ENCODE measurements at regions not wholly inside any gene's neighbourhood (a gene's known extent, or its start where the extent isn't known, plus 50 kb on each side); places are given as distances from the start of the nearest gene placed in this dataset.

DNA sequence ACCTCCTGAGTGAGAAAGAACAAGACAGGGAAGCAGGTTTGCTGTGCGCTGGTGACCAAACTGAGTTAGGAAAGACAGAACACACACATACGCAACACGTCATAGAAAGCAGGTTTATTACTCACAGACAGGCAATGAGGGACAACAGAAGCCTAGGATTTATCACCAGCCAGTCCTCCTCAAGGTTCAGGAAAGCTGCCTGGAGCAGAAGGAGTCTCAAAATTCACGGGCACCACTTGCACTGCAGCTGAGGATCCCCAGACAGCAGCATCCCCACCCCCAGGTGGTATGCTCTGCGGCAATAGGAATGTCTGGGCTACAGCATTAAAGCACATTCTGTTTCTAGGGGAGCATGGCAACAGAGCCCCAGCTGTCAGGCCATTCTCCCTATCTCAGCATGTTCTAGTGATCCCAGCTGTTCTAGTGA, 284.4 kb upstream of the RGPD4 start:
- Histone ChIP-seq H4K5ac (ENCODE audit: insufficient read length, low read depth, low read length) (no peak overlapping the region), H2BK5ac (ENCODE audit: insufficient read length, low read length) (no peak overlapping the region), H3K56ac (ENCODE audit: insufficient read length, low read depth, low read length) (no peak overlapping the region), H3K9me3 (ENCODE audit: control insufficient read depth, low read depth, low read length) (no peaks in the 10 kb centered on the region), H3K4ac (ENCODE audit: low read depth, low read length) (no peak overlapping the region), H2BK120ac (ENCODE audit: low read depth, low read length, poor library complexity, severe bottlenecking) (no peak overlapping the region), H2AK5ac (ENCODE audit: insufficient read length, low read length) (no peak overlapping the region), H3K27me3 (ENCODE audit: insufficient read depth, low read length) (no peaks in the 10 kb centered on the region), H3K14ac (ENCODE audit: insufficient read depth, low read length) (no peak overlapping the region), H3K79me2 (ENCODE audit: insufficient read depth, low read length) (no peaks in the 10 kb centered on the region), H2BK12ac (ENCODE audit: insufficient read length, low read depth, low read length) (no peak overlapping the region), H3K23me2 (ENCODE audit: insufficient read length, low read depth, low read length, poor library complexity, severe bottlenecking) (no peaks in the 10 kb centered on the region), H3K23ac (ENCODE audit: insufficient read length, low read depth, low read length) (no peak overlapping the region), H3K79me1 (ENCODE audit: insufficient read depth, low read depth, low read length, poor library complexity, severe bottlenecking) (no peaks in the 10 kb centered on the region), H4K91ac (ENCODE audit: insufficient read length, low read depth, low read length) (no peak overlapping the region), H2BK15ac (ENCODE audit: low read depth, low read length) (no peak overlapping the region), H3K27ac (ENCODE audit: insufficient read length, low read depth, low read length) (no peak overlapping the region), H4K8ac (replicated peaks; ENCODE audit: insufficient read length, low read depth, low read length) (no peak overlapping the region), H4K20me1 (ENCODE audit: control insufficient read depth, insufficient read depth, insufficient read length) (no peaks in the 10 kb centered on the region), H3K4me2 (ENCODE audit: insufficient read depth, insufficient read length, low read length) (no peak overlapping the region), H3T11ph (ENCODE audit: low read length) (no peak overlapping the region), H3K18ac (ENCODE audit: insufficient read length, low read depth, low read length) (no peak overlapping the region), H3K4me1 (ENCODE audit: insufficient read depth, low read length) (no peaks in the 10 kb centered on the region; the same call in 1 of the 2 replicates), H3K9ac (ENCODE audit: extremely low read depth, insufficient read length, low read length) (no peak overlapping the region), H2BK20ac (ENCODE audit: low read depth, low read length, poor library complexity, severe bottlenecking) (no peak overlapping the region), H2AFZ (ENCODE audit: low read length) (no peak overlapping the region)
- Mint-ChIP-seq H3K4me3 (no peak overlapping the region), H3K4me1 (peaks cover 6 to 8% of the 10 kb centered on the region in 2 experiments; a peak in 3 of 4 replicates), H3K36me3 (ENCODE audit: insufficient read depth in 1 of 3, low read depth in 3 of 3) (no peaks in the 10 kb centered on the region; a peak in 1 of 7 replicates), H3K27me3 (ENCODE audit: low read depth) (no peaks in the 10 kb centered on the region), H3K9me3 (no peaks in the 10 kb centered on the region), H3K27ac (no peak overlapping the region; a peak in 1 of 7 replicates)
- TF ChIP-seq, protein P1, sequence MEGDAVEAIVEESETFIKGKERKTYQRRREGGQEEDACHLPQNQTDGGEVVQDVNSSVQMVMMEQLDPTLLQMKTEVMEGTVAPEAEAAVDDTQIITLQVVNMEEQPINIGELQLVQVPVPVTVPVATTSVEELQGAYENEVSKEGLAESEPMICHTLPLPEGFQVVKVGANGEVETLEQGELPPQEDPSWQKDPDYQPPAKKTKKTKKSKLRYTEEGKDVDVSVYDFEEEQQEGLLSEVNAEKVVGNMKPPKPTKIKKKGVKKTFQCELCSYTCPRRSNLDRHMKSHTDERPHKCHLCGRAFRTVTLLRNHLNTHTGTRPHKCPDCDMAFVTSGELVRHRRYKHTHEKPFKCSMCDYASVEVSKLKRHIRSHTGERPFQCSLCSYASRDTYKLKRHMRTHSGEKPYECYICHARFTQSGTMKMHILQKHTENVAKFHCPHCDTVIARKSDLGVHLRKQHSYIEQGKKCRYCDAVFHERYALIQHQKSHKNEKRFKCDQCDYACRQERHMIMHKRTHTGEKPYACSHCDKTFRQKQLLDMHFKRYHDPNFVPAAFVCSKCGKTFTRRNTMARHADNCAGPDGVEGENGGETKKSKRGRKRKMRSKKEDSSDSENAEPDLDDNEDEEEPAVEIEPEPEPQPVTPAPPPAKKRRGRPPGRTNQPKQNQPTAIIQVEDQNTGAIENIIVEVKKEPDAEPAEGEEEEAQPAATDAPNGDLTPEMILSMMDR (conservative IDR thresholded peaks at IDR 0.05) = no peak
- DNase-seq = no peak
- no CpG with 5 or more reads among the region's 5 CpGs for WGBS (ENCODE audit: extremely low coverage, insufficient read length, low lambda C conversion rate)

Measured in H9 (cell line).